ENCODE measurements at regions not wholly inside any gene's neighbourhood (a gene's known extent, or its start where the extent isn't known, plus 50 kb on each side); places are given as distances from the start of the nearest gene placed in this dataset.

DNA sequence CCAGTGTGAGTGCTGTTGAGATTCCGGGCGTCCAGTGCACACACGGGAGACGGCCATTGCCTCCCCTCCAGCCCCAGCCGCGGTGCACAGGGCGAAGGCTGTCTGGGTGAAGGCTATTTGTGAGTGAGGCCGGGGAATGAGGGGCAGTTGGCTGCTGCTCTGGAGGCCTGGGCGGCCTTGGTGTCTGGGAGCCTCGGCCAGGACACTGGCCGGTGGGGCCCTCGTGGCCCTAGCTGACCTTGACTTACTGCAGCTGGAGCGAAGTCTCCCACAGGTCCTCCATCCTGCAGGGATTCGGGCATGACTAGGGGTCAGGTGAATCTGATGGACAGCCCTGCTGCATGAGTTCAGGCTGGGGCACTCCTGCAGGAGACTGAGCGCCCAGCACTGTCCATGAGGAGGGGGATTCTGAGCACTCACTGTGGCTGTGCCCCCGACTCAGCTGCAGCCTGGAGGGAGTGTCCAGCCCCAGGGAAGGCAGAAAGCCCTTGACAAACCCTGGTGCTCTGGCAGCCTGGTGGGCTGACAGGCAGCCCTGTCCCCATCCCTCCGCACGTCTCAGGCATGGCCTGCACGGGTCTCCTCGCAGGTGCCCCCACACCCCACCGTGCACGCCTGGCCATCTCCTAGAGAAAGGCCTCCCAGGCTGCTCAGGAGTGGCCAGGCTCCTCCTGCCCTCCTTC lies 52.7 kb upstream of the FAM20C start:
- Histone ChIP-seq H3K79me2 (ENCODE audit: insufficient read depth) (no peaks in the 10 kb centered on the region), H3K27ac (ENCODE audit: low read depth in 2 of 2, low read length in 1 of 2) (no peak overlapping the region), H3K4me1 (ENCODE audit: control insufficient read depth in 1 of 2, insufficient read depth in 2 of 2, low read depth in 1 of 2, low read length in 1 of 2) (peaks cover 0 to 21% of the 10 kb centered on the region in 2 experiments; a peak in 1 of 4 replicates), H3F3A (replicated peaks; ENCODE audit: insufficient read depth) (no peaks in the 10 kb centered on the region), H4K20me1 (ENCODE audit: insufficient read depth) (no peaks in the 10 kb centered on the region), H3K36me3 (replicated peaks in 1 of 2; ENCODE audit: control insufficient read depth in 1 of 2, insufficient read depth in 2 of 2, low read length in 1 of 2) (no peaks in the 10 kb centered on the region), H3K9me2 (no peaks in the 10 kb centered on the region), H3K27me3 (ENCODE audit: insufficient read depth) (peaks cover 12% of the 10 kb centered on the region), H3K4me3 (ENCODE audit: low read depth in 2 of 2, low read length in 1 of 2) (no peak overlapping the region), H3K9me3 (no peaks in the 10 kb centered on the region), H2AFZ (ENCODE audit: low read depth) (no peak overlapping the region), H3K4me2 (no peak overlapping the region), H3K9ac (no peak overlapping the region)
- TF ChIP-seq POLR2AphosphoS5 (IDR thresholded peaks at IDR 0.05; ENCODE audit: low read depth, low read length), result no peak
- 73% methylated on average over 10 of the region's 22 CpGs for WGBS (ENCODE audit: low lambda C conversion rate)
- ChIA-PET POLR2A (no interaction called here), CTCF (interaction anchor here (1.3 kb wide), 1 partner anchor 128 kb away, joined by 3 read pairs; no protein-coding TSS in a partner anchor)
- DNase-seq, result no peak

GRCh38 chr7:140996-141395 lies 51.4 kb upstream of the FAM20C start:
- CTCF ChIA-PET, result no interaction called here
- Histone ChIP-seq H3K4me1 (ENCODE audit: control insufficient read depth in 1 of 2, insufficient read depth in 2 of 2, low read depth in 1 of 2, low read length in 1 of 2) (peaks cover 0 to 21% of the 10 kb centered on the region in 2 experiments; a peak in 1 of 4 replicates), H3K27ac (ENCODE audit: low read depth in 2 of 2, low read length in 1 of 2) (no peak overlapping the region), H3K4me3 (ENCODE audit: low read depth in 2 of 2, low read length in 1 of 2) (no peak overlapping the region), H3K4me2 (no peak overlapping the region), H3F3A (replicated peaks; ENCODE audit: insufficient read depth) (no peaks in the 10 kb centered on the region), H4K20me1 (ENCODE audit: insufficient read depth) (no peaks in the 10 kb centered on the region), H3K9me3 (no peaks in the 10 kb centered on the region), H2AFZ (ENCODE audit: low read depth) (no peak overlapping the region), H3K79me2 (ENCODE audit: insufficient read depth) (no peaks in the 10 kb centered on the region), H3K27me3 (ENCODE audit: insufficient read depth) (peaks cover 12% of the 10 kb centered on the region), H3K9ac (no peak overlapping the region), H3K36me3 (replicated peaks in 1 of 2; ENCODE audit: control insufficient read depth in 1 of 2, insufficient read depth in 2 of 2, low read length in 1 of 2) (no peaks in the 10 kb centered on the region), H3K9me2 (no peaks in the 10 kb centered on the region)
- DNase-seq, result no peak
- POLR2A ChIA-PET, result no interaction called here
- TF ChIP-seq RCOR1 (IDR thresholded peaks at IDR 0.05; ENCODE audit: low read length), result no peak
- no peak for TF ChIP-seq ELF1 (IDR thresholded peaks at IDR 0.05)
- no peak for TF ChIP-seq RAD21 (IDR thresholded peaks at IDR 0.05; ENCODE audit: low read length)
- no peak for TF ChIP-seq YY1 (IDR thresholded peaks at IDR 0.05; ENCODE audit: low read depth)
- no peak for TF ChIP-seq FOXJ3 (CRISPR knock-in tag; IDR thresholded peaks at IDR 0.05)
- no peak for TF ChIP-seq SIN3A (IDR thresholded peaks at IDR 0.05; ENCODE audit: borderline replicate concordance, low read depth, low read length)
- TF ChIP-seq MAX (IDR thresholded peaks at IDR 0.05; ENCODE audit: low read depth), result no peak
- TF ChIP-seq EZH2phosphoT487 (IDR thresholded peaks at IDR 0.05; ENCODE audit: borderline replicate concordance, low read depth), result no peak
- TF ChIP-seq, protein P1, sequence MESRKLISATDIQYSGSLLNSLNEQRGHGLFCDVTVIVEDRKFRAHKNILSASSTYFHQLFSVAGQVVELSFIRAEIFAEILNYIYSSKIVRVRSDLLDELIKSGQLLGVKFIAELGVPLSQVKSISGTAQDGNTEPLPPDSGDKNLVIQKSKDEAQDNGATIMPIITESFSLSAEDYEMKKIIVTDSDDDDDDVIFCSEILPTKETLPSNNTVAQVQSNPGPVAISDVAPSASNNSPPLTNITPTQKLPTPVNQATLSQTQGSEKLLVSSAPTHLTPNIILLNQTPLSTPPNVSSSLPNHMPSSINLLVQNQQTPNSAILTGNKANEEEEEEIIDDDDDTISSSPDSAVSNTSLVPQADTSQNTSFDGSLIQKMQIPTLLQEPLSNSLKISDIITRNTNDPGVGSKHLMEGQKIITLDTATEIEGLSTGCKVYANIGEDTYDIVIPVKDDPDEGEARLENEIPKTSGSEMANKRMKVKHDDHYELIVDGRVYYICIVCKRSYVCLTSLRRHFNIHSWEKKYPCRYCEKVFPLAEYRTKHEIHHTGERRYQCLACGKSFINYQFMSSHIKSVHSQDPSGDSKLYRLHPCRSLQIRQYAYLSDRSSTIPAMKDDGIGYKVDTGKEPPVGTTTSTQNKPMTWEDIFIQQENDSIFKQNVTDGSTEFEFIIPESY (IDR thresholded peaks at IDR 0.05; ENCODE audit: borderline replicate concordance, low read depth), result no peak
- no peak for TF ChIP-seq USF1 (IDR thresholded peaks at IDR 0.05; ENCODE audit: borderline replicate concordance, low read depth)
- 78% methylated on average over 6 of the region's 6 CpGs for WGBS (ENCODE audit: low lambda C conversion rate)
